ENCODE measurements at regions not wholly inside any gene's neighbourhood (a gene's known extent, or its start where the extent isn't known, plus 50 kb on each side); places are given as distances from the start of the nearest gene placed in this dataset.

- no peak for DNase-seq
Measured at GRCh38 chr12:4012977-4013968, 140.1 kb upstream of the PARP11 start.

- DNase-seq, result no peak
Measured at GRCh38 chr12:4012073-4012472, 138.9 kb upstream of the PARP11 start.

- DNase-seq, result no peak
Measured at GRCh38 chr12:4011597-4011996, 138.4 kb upstream of the PARP11 start.

- no peak for DNase-seq
Measured at GRCh38 chr12:4009979-4010704, 136.9 kb upstream of the PARP11 start.

- no peak for DNase-seq
Measured at GRCh38 chr12:4006743-4007142, 133.5 kb upstream of the PARP11 start.

GRCh38 chr12:4005851-4006430, 132.7 kb upstream of the PARP11 start:
- DNase-seq, result no peak

- no peak for DNase-seq
Measured at GRCh38 chr12:4003576-4003975, 130.4 kb upstream of the PARP11 start.

- DNase-seq, result no peak
Measured at GRCh38 chr12:4002601-4003000, 129.4 kb upstream of the PARP11 start.

GRCh38 chr12:4001841-4002240, 128.6 kb upstream of the PARP11 start:
- no peak for DNase-seq

GRCh38 chr12:4001031-4001430, 127.8 kb upstream of the PARP11 start:
- DNase-seq, result no peak

GRCh38 chr12:3999904-4000303, 126.7 kb upstream of the PARP11 start:
- DNase-seq, result no peak

GRCh38 chr12:3998968-3999792, 126.0 kb upstream of the PARP11 start:
- no peak for DNase-seq

- no peak for DNase-seq
Measured at GRCh38 chr12:3998397-3998796, 125.2 kb upstream of the PARP11 start.

GRCh38 chr12:3996322-3996721, 123.1 kb upstream of the PARP11 start:
- no peak for DNase-seq

GRCh38 chr12:3995306-3995705, 122.1 kb upstream of the PARP11 start:
- no peak for DNase-seq

GRCh38 chr12:3994500-3994899, 121.3 kb upstream of the PARP11 start:
- DNase-seq, result no peak

GRCh38 chr12:3992945-3993344, 119.7 kb upstream of the PARP11 start:
- no peak for DNase-seq

GRCh38 chr12:3991798-3992580, 118.8 kb upstream of the PARP11 start:
- DNase-seq, result no peak

- no peak for DNase-seq
Measured at GRCh38 chr12:3990501-3991280, 117.5 kb upstream of the PARP11 start.

- no peak for DNase-seq
Measured at GRCh38 chr12:3989218-3989550, 116.0 kb upstream of the PARP11 start.

Data from fibroblast of skin of back (primary cell).